ENCODE measurements at regions not wholly inside any gene's neighbourhood (a gene's known extent, or its start where the extent isn't known, plus 50 kb on each side); places are given as distances from the start of the nearest gene placed in this dataset.

DNA sequence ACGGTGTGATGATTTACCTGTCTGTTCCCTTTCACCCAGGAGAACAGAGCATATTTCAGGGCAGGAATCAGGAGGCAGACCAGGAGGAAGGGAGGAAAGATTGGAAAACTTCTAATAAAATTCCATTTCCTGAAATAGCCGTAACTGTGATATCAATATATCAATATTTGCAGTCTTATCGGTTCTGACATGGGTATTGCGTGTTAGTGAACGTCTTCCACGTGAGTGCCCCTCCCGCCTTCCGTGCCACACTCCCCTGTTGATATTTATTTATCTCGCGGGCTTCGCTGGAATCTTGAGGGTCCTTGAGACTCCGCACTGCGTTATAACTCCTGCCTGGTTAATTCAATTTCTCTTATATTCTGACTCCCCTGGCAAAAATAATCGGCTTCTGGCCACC lies 1160.4 kb downstream of the BRD1 start:
- POLR2A ChIA-PET (ENCODE audit: unreplicated experiment) = no interaction called here

More for the DNA sequence above, 1160.4 kb downstream of the BRD1 start:
- intact Hi-C loops (cut with micrococcal nuclease) = no loop called here
- no peak overlapping the region for H3K23ac ChIP-seq (ENCODE audit: low read depth, low read length)
- H4K91ac ChIP-seq (ENCODE audit: insufficient read depth, low read depth, low read length) = no peak overlapping the region
- no peak overlapping the region for H2BK120ac ChIP-seq (ENCODE audit: low read depth, low read length)
- peaks cover 34% of the 10 kb centered on the region for H3K9me3 ChIP-seq (ENCODE audit: control insufficient read depth, insufficient read depth, low read length)
- ATAC-seq (ENCODE audit: low read depth) (no peak), DNase-seq (no peak)
- H2BK5ac ChIP-seq (ENCODE audit: low read depth, low read length, poor library complexity, severe bottlenecking) = no peak overlapping the region
- no peak overlapping the region for H3K9ac ChIP-seq (ENCODE audit: low read depth, low read length)
- no peak for TF ChIP-seq MAFK (IDR thresholded peaks at IDR 0.05; ENCODE audit: low read depth, low read length)
- no peak overlapping the region for H3K14ac ChIP-seq (replicated peaks; ENCODE audit: low read depth, low read length)
- H4K5ac ChIP-seq (ENCODE audit: low read depth, low read length) = no peak overlapping the region
- H2AFZ ChIP-seq (replicated peaks; ENCODE audit: low read length, poor library complexity) = no peak overlapping the region
- in situ Hi-C loops (cut with MboI; ENCODE audit: low sequenced_read_pairs) = no loop called here
- 81% methylated on average over 4 of the region's 14 CpGs; no CpG with 5 or more reads in 1 of the 2 experiments for WGBS, 2 experiments (ENCODE audit: extremely low coverage in 2 of 2, insufficient read length in 1 of 2)
- no peaks in the 10 kb centered on the region for H4K20me1 ChIP-seq (ENCODE audit: insufficient read depth, low read length)
- no peak overlapping the region for H2AK5ac ChIP-seq (ENCODE audit: low read depth, low read length)
- H3K4me2 ChIP-seq (ENCODE audit: low read depth, low read length) = no peak overlapping the region
- BruUV-seq (replicated peaks) = no TSS peak
- H3K18ac ChIP-seq (ENCODE audit: low read depth, low read length) = no peak overlapping the region
- H3K79me1 ChIP-seq (ENCODE audit: low read depth in 1 of 2, low read length in 2 of 2) = no peaks in the 10 kb centered on the region
- H4K8ac ChIP-seq (ENCODE audit: low read depth in 2 of 2, low read length in 2 of 2) = no peak overlapping the region
- no peaks in the 10 kb centered on the region for H3K27me3 ChIP-seq (ENCODE audit: control insufficient read depth, insufficient read depth, low read length)
- no peak overlapping the region for H3K56ac ChIP-seq (ENCODE audit: extremely low read depth, insufficient read depth, low read length)
- H2BK20ac ChIP-seq (ENCODE audit: low read depth, low read length) = no peak overlapping the region
- no peak overlapping the region for H3K4ac ChIP-seq (ENCODE audit: low read depth, low read length)
- H2AK9ac ChIP-seq (replicated peaks; ENCODE audit: low read depth, low read length, poor library complexity) = no peak overlapping the region
- no peak overlapping the region for H2BK15ac ChIP-seq (ENCODE audit: low read depth, low read length)
- no peak overlapping the region for H3K27ac ChIP-seq (ENCODE audit: insufficient read depth, low read length)
- dilution Hi-C loops (cut with HindIII; ENCODE audit: low sequenced_read_pairs, unreplicated experiment) = no loop called here
- no peaks in the 10 kb centered on the region for H3K9me1 ChIP-seq (ENCODE audit: insufficient read depth, low read length)
- H3K4me1 ChIP-seq (ENCODE audit: control insufficient read depth, insufficient read depth, low read length) = no peaks in the 10 kb centered on the region
- CTCF ChIA-PET = no interaction called here
- H3K4me3 ChIP-seq (ENCODE audit: insufficient read depth, low read depth, low read length) = no peak overlapping the region
- H3K36me3 ChIP-seq (ENCODE audit: control insufficient read depth, insufficient read depth, low read length) = no peaks in the 10 kb centered on the region

Measured in IMR-90 (cell line).